ENCODE measurements at regions not wholly inside any gene's neighbourhood (a gene's known extent, or its start where the extent isn't known, plus 50 kb on each side); places are given as distances from the start of the nearest gene placed in this dataset.

DNA sequence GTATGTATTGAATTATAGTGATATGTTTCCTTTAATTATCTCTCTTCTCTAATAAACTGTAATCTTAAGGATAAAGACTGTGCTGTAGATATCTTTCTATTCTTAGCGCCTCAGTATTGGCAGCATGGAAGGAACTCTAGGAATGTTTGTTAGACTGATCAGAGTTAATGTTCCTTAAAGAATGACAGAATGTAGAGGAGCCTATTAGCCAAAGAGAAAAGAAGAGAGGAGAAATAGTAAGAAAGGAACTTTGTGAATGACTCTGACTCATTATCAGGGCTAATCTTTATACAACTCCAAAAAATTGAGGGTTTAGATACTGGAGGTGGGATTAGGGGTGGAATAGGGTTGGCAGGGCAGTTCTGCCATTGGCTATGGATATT is 59.0 kb upstream of the NUDT12 start:
- Histone ChIP-seq H3K9me3 (no peaks in the 10 kb centered on the region), H3K36me3 (no peaks in the 10 kb centered on the region), H3K4me3 (no peak overlapping the region), H3K27me3 (no peaks in the 10 kb centered on the region), H3K27ac (no peak overlapping the region), H3K4me1 (no peaks in the 10 kb centered on the region)
- ATAC-seq (ENCODE audit: low FRiP score in 2 of 2) = no peak
- WGBS, 2 donors = 70 to 74% methylated on average over 1 of the region's 1 CpG
- TF ChIP-seq POLR2AphosphoS5 (IDR thresholded peaks at IDR 0.05) = no peak
- TF ChIP-seq EP300 (IDR thresholded peaks at IDR 0.05) = no peak
- TF ChIP-seq POLR2A (IDR thresholded peaks at IDR 0.05) = no peak
- no peak for TF ChIP-seq CTCF (IDR thresholded peaks at IDR 0.05)
- DNase-seq = no peak

GRCh38 chr5:103620851-103621547 is 58.4 kb upstream of the NUDT12 start:
- ATAC-seq (ENCODE audit: low FRiP score in 2 of 2) (no peak), DNase-seq (no peak)
- Histone ChIP-seq H3K27me3 (no peaks in the 10 kb centered on the region), H3K4me1 (no peaks in the 10 kb centered on the region), H3K27ac (no peak overlapping the region), H3K4me3 (no peak overlapping the region), H3K9me3 (no peaks in the 10 kb centered on the region), H3K36me3 (no peaks in the 10 kb centered on the region)
- TF ChIP-seq EP300 (IDR thresholded peaks at IDR 0.05) (no peak), CTCF (IDR thresholded peaks at IDR 0.05) (no peak), POLR2A (IDR thresholded peaks at IDR 0.05) (no peak), POLR2AphosphoS5 (IDR thresholded peaks at IDR 0.05) (no peak)
- WGBS, 2 donors = 35 to 50% methylated on average over 2 of the region's 2 CpGs

GRCh38 chr5:103617913-103618312 is 55.3 kb upstream of the NUDT12 start:
- no peaks in the 10 kb centered on the region for H3K9me3 ChIP-seq
- no peak overlapping the region for H3K4me3 ChIP-seq
- no peak overlapping the region for H3K27ac ChIP-seq
- H3K27me3 ChIP-seq = no peaks in the 10 kb centered on the region
- TF ChIP-seq POLR2AphosphoS5 (IDR thresholded peaks at IDR 0.05) (no peak), CTCF (IDR thresholded peaks at IDR 0.05) (no peak), EP300 (IDR thresholded peaks at IDR 0.05) (no peak), POLR2A (IDR thresholded peaks at IDR 0.05) (no peak)
- ATAC-seq (ENCODE audit: low FRiP score in 2 of 2) (no peak), DNase-seq (no peak)
- H3K36me3 ChIP-seq = no peaks in the 10 kb centered on the region
- WGBS, 2 donors = 85 to 93% methylated on average over 1 of the region's 1 CpG
- H3K4me1 ChIP-seq = no peaks in the 10 kb centered on the region

GRCh38 chr5:103617090-103617489 is 54.5 kb upstream of the NUDT12 start:
- 21 to 35% methylated on average over 1 of the region's 1 CpG for WGBS, 2 donors
- TF ChIP-seq POLR2AphosphoS5 (IDR thresholded peaks at IDR 0.05) = no peak
- no peak for TF ChIP-seq EP300 (IDR thresholded peaks at IDR 0.05)
- no peak overlapping the region for H3K4me3 ChIP-seq

DNA sequence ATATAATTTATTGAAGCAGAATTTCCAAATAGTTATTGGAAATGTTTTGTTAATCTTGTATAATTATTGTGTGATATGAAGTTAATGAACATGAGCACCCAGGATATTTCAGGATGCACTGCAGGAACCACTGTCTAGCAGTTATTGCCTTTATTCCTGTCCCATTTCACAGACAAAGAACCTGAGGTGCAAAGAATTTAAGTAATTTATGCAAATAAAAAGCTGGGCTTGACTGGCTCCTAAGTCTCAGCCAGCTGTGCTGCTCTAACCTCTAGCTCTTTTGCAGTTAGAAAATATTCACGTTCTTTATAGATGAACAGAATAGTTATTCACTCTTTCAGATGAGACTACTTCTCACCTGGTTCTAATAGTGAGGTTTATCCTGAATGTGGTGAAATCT is 50.0 kb upstream of the NUDT12 start:
- H3K27me3 ChIP-seq = no peaks in the 10 kb centered on the region
- H3K27ac ChIP-seq = no peak overlapping the region
- no peak overlapping the region for H3K4me3 ChIP-seq
- DNase-seq (no peak), ATAC-seq (ENCODE audit: low FRiP score in 2 of 2) (no peak)
- WGBS, 2 donors = 88 to 92% methylated on average over 1 of the region's 1 CpG
- no peaks in the 10 kb centered on the region for H3K36me3 ChIP-seq
- no peaks in the 10 kb centered on the region for H3K9me3 ChIP-seq
- no peaks in the 10 kb centered on the region for H3K4me1 ChIP-seq
- TF ChIP-seq POLR2AphosphoS5 (IDR thresholded peaks at IDR 0.05) = no peak
- no peak for TF ChIP-seq CTCF (IDR thresholded peaks at IDR 0.05)
- TF ChIP-seq POLR2A (IDR thresholded peaks at IDR 0.05) = no peak
- no peak for TF ChIP-seq EP300 (IDR thresholded peaks at IDR 0.05)

More at GRCh38 chr5:103617090-103617489, 54.5 kb upstream of the NUDT12 start:
- Histone ChIP-seq H3K27ac (no peak overlapping the region), H3K27me3 (no peaks in the 10 kb centered on the region), H3K9me3 (no peaks in the 10 kb centered on the region), H3K36me3 (no peaks in the 10 kb centered on the region), H3K4me1 (no peaks in the 10 kb centered on the region)
- ATAC-seq (ENCODE audit: low FRiP score in 2 of 2) (no peak), DNase-seq (no peak)

Small RNA genes in the stretch of these regions (small RNA-seq; reads per million reads assigned to genes)
- gene PSMC1P5 (0 reads per million in 4 donors), gene RF00322 (0 reads per million in 4 donors), gene RN7SL255P (0 reads per million in 4 donors), gene RNA5SP189 (0 reads per million in 4 donors), gene RNU1-140P (0 reads per million in 4 donors), gene RNU6-334P (0 reads per million in 4 donors)
